Effector memory CD8-positive, alpha-beta T cell (primary cell): ENCODE measurements at regions not wholly inside any gene's neighbourhood (a gene's known extent, or its start where the extent isn't known, plus 50 kb on each side); places are given as distances from the start of the nearest gene placed in this dataset.

ENCODE experiments used
- ATAC-seq: fragments of 150-1000 bp; cut with Tn5 transposase; replicated peaks from 2 replicates; pipeline ENCODE4 v1.10.0; 2021; ENCODE audit warnings: mild to moderate bottlenecking, moderate library complexity
- DNase-seq, 3 experiments: peaks; one replicate each; pipeline ENCODE4 v3.0.0; 2021
- H3K27ac Mint-ChIP-seq, 2 donors: one replicate each; pipeline ENCODE4 v1.8.0; 2022; ENCODE audit warnings: mild to moderate bottlenecking in 2 of 2, mixed read lengths in 2 of 2, moderate library complexity in 2 of 2
- H3K27me3 Mint-ChIP-seq, 2 donors: one replicate each; pipeline ENCODE4 v1.8.0; 2022; ENCODE audit warnings: mixed read lengths in 2 of 2
- H3K36me3 Mint-ChIP-seq: one replicate; pipeline ENCODE4 v1.8.0; 2022; ENCODE audit warnings: mild to moderate bottlenecking, moderate library complexity, mixed read lengths; ENCODE audit not compliant: insufficient read depth
- H3K4me1 Mint-ChIP-seq, 2 donors: one replicate each; pipeline ENCODE4 v1.8.0; 2022; ENCODE audit warnings: low read depth in 2 of 2, mixed read lengths in 2 of 2
- H3K4me3 Mint-ChIP-seq, 2 donors: one replicate each; pipeline ENCODE4 v1.8.0; 2022; ENCODE audit warnings: mild to moderate bottlenecking in 2 of 2, mixed read lengths in 2 of 2, moderate library complexity in 2 of 2
- H3K9me3 Mint-ChIP-seq, 2 donors: one replicate each; pipeline ENCODE4 v1.8.0; 2022; ENCODE audit warnings: mixed read lengths in 2 of 2

DNA sequence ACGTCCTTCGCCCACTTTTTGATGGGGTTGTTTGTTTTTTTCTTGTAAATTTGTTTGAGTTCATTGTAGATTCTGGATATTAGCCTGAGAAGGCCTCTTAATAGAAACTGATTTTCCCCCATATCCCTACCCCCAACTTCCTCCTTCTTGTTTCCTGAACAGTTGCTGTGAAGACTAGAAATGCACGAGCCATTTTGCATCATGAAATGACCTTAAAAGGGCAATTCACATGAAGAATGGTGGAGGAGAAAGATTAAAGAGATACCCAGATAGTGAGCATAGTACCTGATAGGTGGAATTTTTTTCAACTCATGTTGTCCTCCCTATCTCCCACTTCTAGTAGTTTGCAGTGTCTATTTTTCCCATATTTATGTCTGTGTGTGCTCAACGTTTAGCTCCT, 55.2 kb upstream of the KCNH8 start:
- no peaks in the 10 kb centered on the region for H3K9me3 Mint-ChIP-seq
- no peaks in the 10 kb centered on the region for H3K36me3 Mint-ChIP-seq
- H3K27me3 Mint-ChIP-seq: no peaks in the 10 kb centered on the region
- H3K4me1 Mint-ChIP-seq: no peaks in the 10 kb centered on the region
- no peak overlapping the region for H3K27ac Mint-ChIP-seq
- DNase-seq: no peak
- no peak overlapping the region for H3K4me3 Mint-ChIP-seq
- no peak for ATAC-seq

DNA sequence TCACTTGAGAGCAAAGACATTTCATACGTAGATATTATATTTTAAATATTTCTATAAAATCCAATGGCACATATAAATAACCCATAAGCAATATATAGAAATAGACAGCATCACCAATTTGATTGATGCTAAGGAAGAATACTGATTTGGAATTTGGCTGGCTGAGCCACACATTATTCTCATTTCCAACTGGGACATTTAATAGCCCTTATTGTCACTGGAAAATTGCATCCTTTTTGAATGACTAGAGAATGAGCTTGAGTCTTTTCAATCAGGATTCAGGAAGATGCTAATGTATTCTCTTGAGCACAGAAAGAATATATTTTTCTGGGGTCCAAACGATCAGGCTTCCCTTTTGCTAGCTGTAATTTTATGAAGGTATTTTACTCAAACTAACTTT, 70.9 kb upstream of the KCNH8 start:
- no peak overlapping the region for H3K27ac Mint-ChIP-seq

DNA sequence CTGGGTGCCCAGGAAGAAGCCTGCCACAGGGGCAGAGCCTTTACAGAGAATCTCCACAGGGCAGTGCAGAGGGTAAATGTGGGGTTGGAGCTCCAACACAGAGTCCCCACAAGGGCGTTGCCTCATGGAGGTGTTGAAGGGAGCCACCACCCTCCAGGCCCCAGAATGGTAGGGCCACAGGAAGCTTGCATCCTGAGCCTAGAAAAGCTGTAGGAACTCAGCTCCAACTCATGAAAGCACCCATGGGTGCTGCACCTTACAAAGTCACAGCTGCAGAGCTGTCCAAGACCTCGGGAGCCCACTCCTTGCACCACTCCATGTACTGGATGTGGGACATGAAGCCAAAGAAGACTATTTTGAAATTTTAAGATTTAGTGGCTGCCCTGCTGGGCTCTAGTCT, 73.3 kb upstream of the KCNH8 start:
- H3K4me3 Mint-ChIP-seq: no peak overlapping the region
- H3K4me1 Mint-ChIP-seq: no peaks in the 10 kb centered on the region
- no peak overlapping the region for H3K27ac Mint-ChIP-seq
- H3K9me3 Mint-ChIP-seq: peaks cover 0 to 4% of the 10 kb centered on the region in 2 donors
- H3K36me3 Mint-ChIP-seq: no peaks in the 10 kb centered on the region
- ATAC-seq: no peak
- no peaks in the 10 kb centered on the region for H3K27me3 Mint-ChIP-seq
- no peak for DNase-seq

More for the DNA sequence above, 70.9 kb upstream of the KCNH8 start:
- no peak for ATAC-seq
- no peak for DNase-seq
- H3K4me1 Mint-ChIP-seq: no peaks in the 10 kb centered on the region
- no peak overlapping the region for H3K4me3 Mint-ChIP-seq
- H3K36me3 Mint-ChIP-seq: no peaks in the 10 kb centered on the region
- H3K27me3 Mint-ChIP-seq: peaks cover 8 to 14% of the 10 kb centered on the region in 2 donors
- peaks cover 0 to 4% of the 10 kb centered on the region in 2 donors for H3K9me3 Mint-ChIP-seq

DNA sequence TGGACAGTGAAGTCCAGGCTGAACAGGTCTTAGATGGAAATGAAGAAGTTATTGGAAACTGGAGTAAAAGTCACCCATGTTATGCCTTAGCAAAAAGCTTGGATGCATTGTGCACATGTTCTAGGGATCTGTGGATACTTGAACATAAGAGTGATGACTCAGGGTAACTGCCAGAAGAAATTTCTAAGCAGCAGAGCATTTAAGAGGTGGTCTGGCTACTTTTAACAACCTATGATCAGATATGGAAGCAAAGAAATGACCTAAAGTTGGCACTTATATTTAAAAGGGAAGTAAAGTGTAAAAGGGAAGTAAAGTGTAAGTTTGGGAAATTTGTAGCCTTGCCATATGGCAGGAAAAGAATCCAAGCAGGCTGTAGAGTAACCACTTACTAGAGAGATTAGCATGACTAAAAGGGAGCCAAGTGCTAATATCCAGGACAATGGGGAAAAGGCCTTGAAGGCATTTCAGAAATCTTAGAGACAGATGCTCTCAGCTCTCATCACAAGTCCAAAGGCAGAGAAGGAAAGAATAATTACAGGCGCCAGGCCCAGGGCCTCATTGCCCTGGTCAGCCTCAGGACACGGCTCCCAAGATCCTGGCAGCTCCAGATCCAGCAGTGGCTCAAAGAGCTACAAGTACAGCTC, 73.9 kb upstream of the KCNH8 start:
- Mint-ChIP-seq H3K4me3 (no peak overlapping the region), H3K27me3 (no peaks in the 10 kb centered on the region), H3K36me3 (no peaks in the 10 kb centered on the region), H3K27ac (no peak overlapping the region), H3K9me3 (peaks cover 0 to 4% of the 10 kb centered on the region in 2 donors), H3K4me1 (no peaks in the 10 kb centered on the region)
- DNase-seq (no peak), ATAC-seq (no peak)

DNA sequence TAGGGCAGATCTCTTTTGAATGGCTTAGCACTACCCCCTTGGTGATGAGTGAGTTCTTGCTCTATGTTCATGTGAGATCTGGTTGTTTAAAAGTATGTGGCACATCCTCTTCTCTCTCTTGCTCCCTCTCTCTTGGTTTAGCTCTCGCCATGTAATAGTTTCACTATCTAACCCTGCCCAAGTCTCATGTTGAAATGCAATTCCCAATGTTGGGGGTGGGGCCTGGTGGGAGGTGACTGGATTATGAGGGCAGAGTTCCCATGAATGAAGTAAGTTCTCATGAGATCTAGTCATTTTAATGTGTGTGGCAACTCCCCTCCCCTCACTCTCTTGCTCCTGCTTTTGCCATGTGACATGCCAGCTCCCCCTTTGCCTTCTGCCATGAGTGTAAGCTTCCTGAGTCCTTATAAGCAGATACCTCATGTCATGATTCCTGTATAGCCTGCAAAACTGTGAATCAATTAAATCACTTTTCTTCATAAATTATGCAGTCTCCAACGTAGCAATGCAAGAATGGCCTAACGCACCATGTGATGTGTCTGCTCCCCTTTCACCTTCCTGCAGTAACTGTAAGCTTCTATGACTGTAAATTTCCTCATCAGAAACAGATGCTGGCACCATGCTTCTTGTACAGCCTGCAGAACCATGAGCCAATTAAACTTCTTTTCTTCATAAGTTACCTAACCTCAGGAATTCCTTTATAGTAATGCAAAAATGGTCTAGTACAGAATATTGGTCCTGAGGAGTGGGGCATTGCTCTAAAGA, 74.8 kb upstream of the KCNH8 start:
- Mint-ChIP-seq H3K27me3 (no peaks in the 10 kb centered on the region), H3K36me3 (no peaks in the 10 kb centered on the region), H3K9me3 (peaks cover 0 to 4% of the 10 kb centered on the region in 2 donors), H3K4me1 (no peaks in the 10 kb centered on the region), H3K27ac (no peak overlapping the region), H3K4me3 (no peak overlapping the region)
- DNase-seq: no peak
- no peak for ATAC-seq

DNA sequence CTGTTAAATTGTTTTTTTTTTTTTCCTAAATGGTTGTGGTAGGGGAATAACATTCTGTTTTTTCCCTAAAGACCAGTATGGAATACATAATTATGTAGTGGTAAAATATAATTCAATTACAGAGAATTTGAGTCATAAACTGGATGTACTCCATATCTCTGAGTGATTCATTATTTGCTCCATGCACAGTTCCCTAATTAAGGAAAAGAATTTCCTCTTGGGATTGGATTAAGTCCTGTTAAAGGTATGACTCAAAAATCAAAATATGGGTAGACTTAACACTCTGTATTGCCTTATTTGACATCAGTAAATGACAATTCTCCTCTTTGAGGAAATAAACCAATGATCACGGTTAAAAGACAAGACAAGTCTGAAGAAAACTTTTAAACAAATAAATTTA, 78.0 kb upstream of the KCNH8 start:
- ATAC-seq (no peak), DNase-seq (no peak)
- H3K4me1 Mint-ChIP-seq: no peaks in the 10 kb centered on the region
- H3K27ac Mint-ChIP-seq: no peak overlapping the region
- no peaks in the 10 kb centered on the region for H3K36me3 Mint-ChIP-seq
- no peak overlapping the region for H3K4me3 Mint-ChIP-seq
- H3K27me3 Mint-ChIP-seq: no peaks in the 10 kb centered on the region
- H3K9me3 Mint-ChIP-seq: peaks cover 0 to 4% of the 10 kb centered on the region in 2 donors

DNA sequence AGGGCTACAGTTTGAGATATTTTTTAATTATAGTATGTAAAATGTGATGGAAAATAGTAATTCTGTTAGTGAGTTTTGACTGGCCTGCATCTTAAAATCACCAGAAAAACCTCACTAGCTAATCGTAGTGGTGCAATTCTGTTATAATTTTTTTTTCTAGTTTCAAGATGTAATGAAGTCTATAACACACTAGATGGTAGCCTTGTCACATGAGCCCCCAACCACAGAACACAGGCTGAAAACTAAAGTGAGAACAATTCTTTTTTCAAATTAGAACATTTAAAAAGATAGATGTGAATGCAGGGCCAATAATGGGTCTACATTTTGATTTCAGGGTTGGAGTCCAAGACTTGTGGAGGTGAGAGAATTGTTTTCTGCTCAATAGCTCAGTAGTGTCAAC, 83.3 kb upstream of the KCNH8 start:
- Mint-ChIP-seq H3K4me1 (no peaks in the 10 kb centered on the region), H3K4me3 (no peak overlapping the region), H3K27ac (no peak overlapping the region), H3K27me3 (no peaks in the 10 kb centered on the region), H3K36me3 (no peaks in the 10 kb centered on the region), H3K9me3 (no peaks in the 10 kb centered on the region)
- DNase-seq (no peak), ATAC-seq (no peak)

DNA sequence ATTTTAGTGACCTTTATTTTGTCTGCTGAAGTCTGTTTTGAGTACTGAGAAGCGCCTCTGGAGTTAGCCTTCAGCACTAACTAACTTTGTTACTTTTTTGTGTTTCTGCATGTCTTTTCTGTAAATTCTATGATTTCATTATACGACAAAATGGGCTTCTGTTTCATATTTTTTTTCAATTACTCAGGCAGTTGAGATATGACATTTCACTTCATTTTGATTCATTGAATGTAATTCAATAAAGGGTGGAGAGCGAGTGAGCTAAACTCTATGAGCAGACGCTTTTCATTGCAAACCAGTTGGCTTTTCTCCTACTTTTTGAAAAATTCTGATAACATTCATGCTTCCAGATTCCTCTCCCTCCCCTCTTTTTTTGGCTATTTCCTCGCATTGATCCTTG, 84.4 kb upstream of the KCNH8 start:
- Mint-ChIP-seq H3K4me1 (no peaks in the 10 kb centered on the region), H3K27ac (no peak overlapping the region), H3K4me3 (no peak overlapping the region), H3K36me3 (no peaks in the 10 kb centered on the region), H3K27me3 (no peaks in the 10 kb centered on the region), H3K9me3 (no peaks in the 10 kb centered on the region)
- DNase-seq (no peak), ATAC-seq (no peak)

DNA sequence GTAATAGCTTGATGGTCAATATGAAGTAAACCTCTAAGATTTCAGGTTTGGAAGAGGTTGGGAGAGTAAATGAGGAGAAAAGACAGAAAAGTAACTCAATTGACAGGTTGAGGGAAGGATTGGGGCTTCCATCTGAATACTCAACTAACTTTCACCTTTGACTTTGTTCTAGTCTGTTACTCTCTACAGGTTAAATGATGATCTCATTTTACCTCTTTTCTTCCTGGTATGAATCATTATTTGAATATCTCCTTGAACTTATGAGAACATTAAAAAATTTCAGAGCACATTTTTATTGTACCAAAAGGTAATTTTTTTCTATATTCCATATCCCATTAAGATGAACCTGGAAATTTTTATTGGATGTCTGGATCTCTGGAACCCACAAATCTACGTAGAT, 87.9 kb upstream of the KCNH8 start:
- Mint-ChIP-seq H3K4me1 (no peaks in the 10 kb centered on the region), H3K36me3 (no peaks in the 10 kb centered on the region), H3K27ac (no peak overlapping the region), H3K4me3 (no peak overlapping the region), H3K9me3 (no peaks in the 10 kb centered on the region), H3K27me3 (peaks cover 0 to 8% of the 10 kb centered on the region in 2 donors)
- ATAC-seq (no peak), DNase-seq (no peak)

DNA sequence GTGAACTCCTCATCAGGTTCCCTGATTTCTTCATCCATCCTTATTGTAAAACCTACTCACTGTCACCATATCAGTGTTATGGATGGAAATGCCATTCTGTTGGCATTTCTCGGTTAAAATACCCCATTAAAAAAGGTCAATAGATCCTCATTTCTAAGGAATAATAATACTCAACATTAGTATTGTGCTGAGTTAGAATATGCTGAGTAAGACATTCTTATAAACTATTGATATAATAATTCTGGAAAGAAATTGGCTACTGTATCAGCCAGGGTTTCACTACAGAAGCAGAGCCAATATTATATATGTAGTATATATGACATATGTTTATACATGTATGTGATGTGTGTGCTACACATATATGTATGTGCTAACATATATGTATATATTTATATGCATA, 95.4 kb upstream of the KCNH8 start:
- DNase-seq: no peak
- Mint-ChIP-seq H3K36me3 (no peaks in the 10 kb centered on the region), H3K9me3 (no peaks in the 10 kb centered on the region), H3K4me1 (no peaks in the 10 kb centered on the region), H3K27me3 (peaks cover 0 to 9% of the 10 kb centered on the region in 2 donors), H3K4me3 (no peak overlapping the region), H3K27ac (no peak overlapping the region)
- no peak for ATAC-seq

DNA sequence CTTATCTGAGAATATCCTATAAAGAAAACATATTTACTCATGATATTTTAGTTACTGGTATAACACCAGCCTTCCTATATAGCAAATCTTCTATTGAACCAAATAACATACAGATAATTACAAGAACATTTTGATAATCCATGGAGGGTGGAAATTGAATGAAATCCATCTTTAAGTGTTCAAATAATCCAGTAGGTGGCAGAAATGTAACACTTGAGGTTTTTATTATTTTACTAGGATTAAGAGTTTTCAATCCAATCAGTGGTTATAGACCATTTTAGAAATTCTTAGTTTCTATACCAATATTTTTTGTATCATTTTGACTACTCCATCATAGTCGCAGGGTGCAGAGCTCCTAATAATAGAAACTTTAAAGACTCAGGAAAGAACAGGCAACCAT, 101.9 kb upstream of the KCNH8 start:
- ATAC-seq: no peak
- Mint-ChIP-seq H3K27me3 (no peaks in the 10 kb centered on the region), H3K4me1 (no peaks in the 10 kb centered on the region), H3K4me3 (no peak overlapping the region), H3K9me3 (no peaks in the 10 kb centered on the region), H3K27ac (no peak overlapping the region), H3K36me3 (no peaks in the 10 kb centered on the region)
- no peak for DNase-seq

DNA sequence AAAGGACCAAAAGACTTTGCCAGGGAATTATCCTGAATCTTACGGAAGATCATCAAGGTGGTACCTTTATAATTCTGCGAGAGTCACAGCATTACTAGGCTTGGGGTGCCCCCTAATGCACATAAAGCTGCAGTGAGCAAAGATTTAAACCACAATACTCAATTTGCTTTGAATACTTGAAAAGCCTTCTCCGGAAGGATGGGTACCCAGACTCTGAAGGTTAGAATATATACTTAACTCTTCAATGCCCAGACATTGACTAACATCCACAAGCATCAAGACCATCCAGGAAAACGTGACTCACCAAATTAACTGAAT, 117.8 kb upstream of the KCNH8 start:
- ATAC-seq (no peak), DNase-seq (no peak)
- Mint-ChIP-seq H3K4me1 (no peaks in the 10 kb centered on the region), H3K4me3 (no peak overlapping the region), H3K27ac (no peak overlapping the region), H3K36me3 (no peaks in the 10 kb centered on the region), H3K9me3 (no peaks in the 10 kb centered on the region), H3K27me3 (peaks cover 0 to 21% of the 10 kb centered on the region in 2 donors)

DNA sequence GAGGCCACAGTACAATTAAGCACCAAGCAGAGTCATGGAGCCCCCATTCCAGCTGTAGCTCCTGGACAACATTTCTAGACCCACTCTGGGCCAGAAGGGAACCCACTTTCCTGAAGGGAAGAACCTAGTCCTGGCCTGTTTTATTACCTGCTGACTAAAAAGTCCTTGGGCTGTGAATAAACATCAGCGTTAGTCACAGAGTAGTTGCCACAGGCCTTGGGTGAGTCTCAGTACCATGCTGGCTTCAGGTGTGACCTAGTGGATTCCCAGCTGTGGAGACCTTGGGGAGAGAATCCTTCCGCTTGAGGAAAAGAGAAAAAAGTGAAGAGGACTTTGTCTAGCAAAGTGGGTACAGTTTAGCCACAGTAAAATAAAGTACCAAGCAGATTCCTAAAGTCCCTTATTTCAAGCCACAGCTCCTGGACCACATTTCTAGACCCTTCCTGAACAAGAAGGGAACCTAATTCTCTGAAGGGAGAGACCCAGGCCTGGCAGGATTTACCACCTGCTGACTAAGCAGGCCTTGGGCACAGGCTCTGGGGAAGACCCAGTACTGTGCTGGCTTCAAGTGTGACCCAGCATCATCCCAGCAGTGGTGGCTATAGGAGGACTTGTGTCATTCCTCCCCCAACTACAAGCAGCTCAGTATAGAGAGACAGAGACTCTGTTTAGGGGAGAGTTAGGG, 118.3 kb upstream of the KCNH8 start:
- H3K4me3 Mint-ChIP-seq: no peak overlapping the region
- DNase-seq: no peak
- H3K36me3 Mint-ChIP-seq: no peaks in the 10 kb centered on the region
- H3K9me3 Mint-ChIP-seq: no peaks in the 10 kb centered on the region
- H3K4me1 Mint-ChIP-seq: no peaks in the 10 kb centered on the region
- no peak overlapping the region for H3K27ac Mint-ChIP-seq
- peaks cover 0 to 21% of the 10 kb centered on the region in 2 donors for H3K27me3 Mint-ChIP-seq
- ATAC-seq: no peak

DNA sequence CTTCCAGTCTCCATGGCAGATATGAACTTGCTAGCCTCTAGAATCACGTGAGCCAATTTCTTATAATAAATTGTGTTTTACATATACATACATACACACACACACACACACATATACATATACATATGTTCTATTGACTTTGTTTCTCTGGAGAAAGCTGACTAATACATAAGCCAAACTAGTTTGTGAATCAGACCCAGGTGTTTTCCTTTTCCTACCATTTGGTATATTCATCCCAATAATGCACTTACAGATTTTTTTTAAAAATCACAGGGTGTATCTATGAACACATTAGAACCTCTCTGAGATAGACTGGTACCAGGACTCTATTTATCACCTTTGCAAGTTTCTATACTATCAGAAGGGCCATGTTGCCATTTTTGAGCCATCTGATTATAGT, 122.9 kb upstream of the KCNH8 start:
- H3K4me3 Mint-ChIP-seq: no peak overlapping the region
- DNase-seq (no peak), ATAC-seq (no peak)
- no peak overlapping the region for H3K27ac Mint-ChIP-seq
- no peaks in the 10 kb centered on the region for H3K4me1 Mint-ChIP-seq
- no peaks in the 10 kb centered on the region for H3K36me3 Mint-ChIP-seq
- peaks cover 0 to 29% of the 10 kb centered on the region in 2 donors for H3K27me3 Mint-ChIP-seq
- H3K9me3 Mint-ChIP-seq: no peaks in the 10 kb centered on the region
